ENCODE measurements at regions not wholly inside any gene's neighbourhood (a gene's known extent, or its start where the extent isn't known, plus 50 kb on each side); places are given as distances from the start of the nearest gene placed in this dataset.

GRCh38 chr2:100213595-100213994, 71.2 kb upstream of the AFF3 start:
- TF ChIP-seq, protein P1, sequence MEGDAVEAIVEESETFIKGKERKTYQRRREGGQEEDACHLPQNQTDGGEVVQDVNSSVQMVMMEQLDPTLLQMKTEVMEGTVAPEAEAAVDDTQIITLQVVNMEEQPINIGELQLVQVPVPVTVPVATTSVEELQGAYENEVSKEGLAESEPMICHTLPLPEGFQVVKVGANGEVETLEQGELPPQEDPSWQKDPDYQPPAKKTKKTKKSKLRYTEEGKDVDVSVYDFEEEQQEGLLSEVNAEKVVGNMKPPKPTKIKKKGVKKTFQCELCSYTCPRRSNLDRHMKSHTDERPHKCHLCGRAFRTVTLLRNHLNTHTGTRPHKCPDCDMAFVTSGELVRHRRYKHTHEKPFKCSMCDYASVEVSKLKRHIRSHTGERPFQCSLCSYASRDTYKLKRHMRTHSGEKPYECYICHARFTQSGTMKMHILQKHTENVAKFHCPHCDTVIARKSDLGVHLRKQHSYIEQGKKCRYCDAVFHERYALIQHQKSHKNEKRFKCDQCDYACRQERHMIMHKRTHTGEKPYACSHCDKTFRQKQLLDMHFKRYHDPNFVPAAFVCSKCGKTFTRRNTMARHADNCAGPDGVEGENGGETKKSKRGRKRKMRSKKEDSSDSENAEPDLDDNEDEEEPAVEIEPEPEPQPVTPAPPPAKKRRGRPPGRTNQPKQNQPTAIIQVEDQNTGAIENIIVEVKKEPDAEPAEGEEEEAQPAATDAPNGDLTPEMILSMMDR (IDR thresholded peaks at IDR 0.05): no peak
- TF ChIP-seq POLR2AphosphoS5 (IDR thresholded peaks at IDR 0.05): peak; percentile 25
- no peak for TF ChIP-seq POLR2A (IDR thresholded peaks at IDR 0.05)

Data from prostate gland (tissue), 2 donors.